Keratinocyte (primary cell): ENCODE measurements at regions not wholly inside any gene's neighbourhood (a gene's known extent, or its start where the extent isn't known, plus 50 kb on each side); places are given as distances from the start of the nearest gene placed in this dataset.

Experiments
- DNase-seq: peaks from one replicate; pipeline ENCODE4 v3.0.0-alpha.2; 2011; ENCODE audit warnings: low read depth, missing footprints, low spot score
- FAIRE-seq: peaks from 2 replicates; lab custom pipeline; 2011; peaks lifted over from hg19 to GRCh38; lab: Jason Lieb, UNC
- H2AFZ ChIP-seq: 2 replicates; pipeline ENCODE4 v1.6.0; 2012; ENCODE audit warnings: low read length, control low read depth, inconsistent platforms; ENCODE audit not compliant: control insufficient read depth
- H3K27ac ChIP-seq: 2 replicates; pipeline ENCODE4 v1.5.1; 2011; ENCODE audit warnings: low read length; ENCODE audit not compliant: control insufficient read depth, insufficient read depth
- H3K27me3 ChIP-seq: 3 replicates; pipeline ENCODE4 v1.6.0; 2011; ENCODE audit warnings: low read length; ENCODE audit not compliant: control insufficient read depth, insufficient read depth; ENCODE audit errors: extremely low read depth
- H3K36me3 ChIP-seq, 2 experiments: 2 replicates in 1 of 2; 3 replicates in 1 of 2; pipeline ENCODE4 v1.5.1; 2011; ENCODE audit warnings: low read length in 2 of 2, mild to moderate bottlenecking in 1 of 2; ENCODE audit not compliant: control insufficient read depth in 2 of 2, insufficient read depth in 2 of 2; ENCODE audit errors: extremely low read depth in 1 of 2
- H3K4me1 ChIP-seq: 3 replicates; pipeline ENCODE4 v1.5.1; 2011; ENCODE audit warnings: low read length; ENCODE audit not compliant: control insufficient read depth, insufficient read depth; ENCODE audit errors: extremely low read depth
- H3K4me2 ChIP-seq: 3 replicates; pipeline ENCODE4 v1.6.0; 2011; ENCODE audit warnings: low read depth, low read length; ENCODE audit not compliant: control insufficient read depth, insufficient read depth; ENCODE audit errors: extremely low read depth
- H3K4me3 ChIP-seq, 3 experiments: fragments of 200-600 bp in 1 of 3; sonication (generic) in 1 of 3; 2 replicates in 2 of 3; 3 replicates in 1 of 3; pipeline ENCODE4 v1.5.1; 2011 to 2016; ENCODE audit warnings: low read length in 3 of 3, mild to moderate bottlenecking in 3 of 3, control low read depth in 2 of 3, inconsistent platforms in 1 of 3, low read depth in 1 of 3, mixed read lengths in 1 of 3, mixed run types in 1 of 3, moderate library complexity in 1 of 3; ENCODE audit not compliant: control insufficient read depth in 2 of 3, insufficient read depth in 2 of 3; ENCODE audit errors: extremely low read depth in 1 of 3
- H3K79me2 ChIP-seq: 2 replicates; pipeline ENCODE4 v1.6.0; 2012; ENCODE audit warnings: low read length; ENCODE audit not compliant: control insufficient read depth, insufficient read depth
- H3K9ac ChIP-seq: 3 replicates; pipeline ENCODE4 v1.6.0; 2011; ENCODE audit warnings: low read length; ENCODE audit not compliant: control insufficient read depth, insufficient read depth; ENCODE audit errors: extremely low read depth
- H3K9me1 ChIP-seq: 3 replicates; pipeline ENCODE4 v1.6.0; 2011; ENCODE audit warnings: low read length; ENCODE audit not compliant: control insufficient read depth, insufficient read depth; ENCODE audit errors: extremely low read depth
- H3K9me3 ChIP-seq: 2 replicates; pipeline ENCODE4 v1.5.1; 2012; ENCODE audit warnings: low read depth, low read length; ENCODE audit not compliant: control insufficient read depth
- H4K20me1 ChIP-seq: 3 replicates; pipeline ENCODE4 v1.6.0; 2011; ENCODE audit warnings: low read length; ENCODE audit not compliant: control insufficient read depth, insufficient read depth; ENCODE audit errors: extremely low read depth
- CTCF ChIP-seq, 3 experiments: IDR thresholded peaks in 1 of 3; conservative IDR thresholded peaks in 1 of 3; optimal IDR thresholded peaks in 1 of 3; 2 replicates in 2 of 3; 3 replicates in 1 of 3; pipeline versions ENCODE3 to v1.5.1; 2011; ENCODE audit warnings: low read length in 3 of 3, mild to moderate bottlenecking in 3 of 3, moderate library complexity in 2 of 3, control low read depth in 1 of 3, inconsistent platforms in 1 of 3; ENCODE audit not compliant: insufficient read depth in 2 of 3; ENCODE audit errors: extremely low read depth in 1 of 3
- EZH2 ChIP-seq: IDR thresholded peaks from one replicate; pipeline ENCODE4 v1.6.1; 2012; ENCODE audit warnings: inconsistent platforms, mild to moderate bottlenecking, low read length, moderate library complexity
- dilution Hi-C: fragments of 300-500 bp; cut with MboI; formaldehyde crosslinking; loops from one replicate; pipeline ENCODE4 v1.7.0; 2020; ENCODE audit warnings: low sequenced_read_pairs; ENCODE audit not compliant: extremely low pct_ligation_motif_present

GRCh38 chr20:21456207-21456606 lies 57.7 kb downstream of the NKX2-2 start:
- H3K36me3 ChIP-seq = no peaks in the 10 kb centered on the region
- no peak overlapping the region for H3K27ac ChIP-seq
- dilution Hi-C loops = no loop called here
- H3K4me2 ChIP-seq = no peak overlapping the region
- no peaks in the 10 kb centered on the region for H3K9me3 ChIP-seq
- no peak overlapping the region for H3K4me3 ChIP-seq
- H4K20me1 ChIP-seq = no peaks in the 10 kb centered on the region
- H2AFZ ChIP-seq = no peak overlapping the region
- H3K79me2 ChIP-seq = no peaks in the 10 kb centered on the region
- no peaks in the 10 kb centered on the region for H3K9me1 ChIP-seq
- FAIRE-seq = no peak
- H3K4me1 ChIP-seq = no peaks in the 10 kb centered on the region
- no peak for DNase-seq
- TF ChIP-seq CTCF (optimal IDR thresholded peaks at IDR 0.05 in 1 of 3, IDR thresholded peaks at IDR 0.05 in 1 of 3, conservative IDR thresholded peaks at IDR 0.05 in 1 of 3; ENCODE audit: extremely low read depth in 1 of 3, insufficient read depth in 2 of 3, low read length in 3 of 3) (no peak), EZH2 (no peak)
- no peak overlapping the region for H3K9ac ChIP-seq
- H3K27me3 ChIP-seq = no peaks in the 10 kb centered on the region

GRCh38 chr20:21453690-21454089 lies 56.4 kb upstream of the NKX2-4 start:
- no peaks in the 10 kb centered on the region for H3K9me3 ChIP-seq
- dilution Hi-C loops = no loop called here
- TF ChIP-seq CTCF (optimal IDR thresholded peaks at IDR 0.05 in 1 of 3, IDR thresholded peaks at IDR 0.05 in 1 of 3, conservative IDR thresholded peaks at IDR 0.05 in 1 of 3; ENCODE audit: extremely low read depth in 1 of 3, insufficient read depth in 2 of 3, low read length in 3 of 3) (no peak), EZH2 (no peak)
- FAIRE-seq = no peak
- H3K4me2 ChIP-seq = peak overlapping the region; percentile 17
- H3K27me3 ChIP-seq = no peaks in the 10 kb centered on the region
- H3K4me1 ChIP-seq = no peaks in the 10 kb centered on the region
- H2AFZ ChIP-seq = no peak overlapping the region
- H3K4me3 ChIP-seq = no peak overlapping the region
- DNase-seq = no peak
- H3K9ac ChIP-seq = no peak overlapping the region
- H3K79me2 ChIP-seq = no peaks in the 10 kb centered on the region
- no peaks in the 10 kb centered on the region for H4K20me1 ChIP-seq
- no peak overlapping the region for H3K27ac ChIP-seq
- no peaks in the 10 kb centered on the region for H3K36me3 ChIP-seq
- no peaks in the 10 kb centered on the region for H3K9me1 ChIP-seq
